Occipital lobe (tissue), 1 donor: ENCODE measurements at regions not wholly inside any gene's neighbourhood (a gene's known extent, or its start where the extent isn't known, plus 50 kb on each side); places are given as distances from the start of the nearest gene placed in this dataset.

Source experiments
- DNase-seq: peaks from one replicate; lab custom pipeline; 2025; lab: John Stamatoyannopoulos, UW

DNA sequence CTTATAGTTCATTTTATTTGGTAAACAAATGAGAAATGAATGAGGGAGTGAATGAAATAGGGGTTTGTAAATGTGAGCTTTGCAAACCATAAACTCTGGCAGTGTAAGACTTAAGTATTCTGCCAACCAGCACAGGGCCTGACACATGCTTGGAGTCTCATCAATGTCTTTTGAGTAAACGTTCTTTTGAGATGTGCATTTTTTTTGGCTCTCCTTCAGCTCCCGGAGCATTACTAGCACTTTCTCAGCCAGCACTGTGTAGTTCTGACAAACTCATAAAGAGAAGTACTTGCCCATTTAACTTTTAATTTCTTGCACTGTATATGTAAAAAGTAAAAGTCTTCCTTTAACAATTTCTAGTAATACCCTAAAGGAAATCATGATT is 245.3 kb downstream of the HS3ST1 start:
- DNase-seq: no peak

GRCh38 chr4:11182586-11183355 is 245.9 kb downstream of the HS3ST1 start:
- no peak for DNase-seq

- no peak for DNase-seq
These were observed 246.7 kb downstream of the HS3ST1 start for GRCh38 chr4:11182031-11182430.

GRCh38 chr4:11179796-11180195 is 248.9 kb downstream of the HS3ST1 start:
- DNase-seq: no peak

DNA sequence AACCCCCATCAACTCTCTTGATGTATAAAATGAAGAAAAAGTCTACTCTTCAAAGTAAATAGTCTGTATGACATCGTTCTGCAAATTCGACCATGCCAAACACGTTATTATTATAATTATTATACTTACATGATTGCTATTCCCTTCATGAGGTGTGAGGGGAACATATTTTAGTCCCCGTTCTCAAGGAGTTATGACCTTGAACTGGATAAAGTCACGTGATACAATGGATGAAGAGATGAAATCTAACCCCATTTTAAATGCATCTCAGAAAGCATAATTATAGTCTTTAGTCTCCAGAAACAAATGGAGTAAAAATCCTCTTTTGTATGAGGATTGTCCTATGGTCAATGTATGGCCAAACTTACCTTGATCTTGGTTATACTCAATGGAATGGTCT is 250.3 kb downstream of the HS3ST1 start:
- DNase-seq: no peak

DNA sequence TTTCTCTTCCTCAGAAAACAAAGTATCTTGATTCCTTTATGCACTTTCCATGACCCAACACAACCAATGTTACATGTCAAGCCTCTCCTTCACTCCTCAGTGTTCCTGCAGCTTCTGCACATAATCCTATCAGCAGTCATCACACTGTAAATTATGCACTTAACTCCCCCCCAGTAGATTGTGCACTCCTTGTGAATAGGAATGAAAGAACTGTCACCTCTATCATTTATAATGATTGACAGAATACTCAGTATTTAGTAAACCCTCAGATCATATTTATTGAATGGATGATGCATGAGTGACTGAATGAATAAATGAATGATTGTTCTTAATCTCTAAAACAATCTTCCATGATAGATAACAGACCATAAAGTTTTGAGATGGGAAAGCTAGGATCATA is 253.3 kb downstream of the HS3ST1 start:
- DNase-seq: no peak

DNA sequence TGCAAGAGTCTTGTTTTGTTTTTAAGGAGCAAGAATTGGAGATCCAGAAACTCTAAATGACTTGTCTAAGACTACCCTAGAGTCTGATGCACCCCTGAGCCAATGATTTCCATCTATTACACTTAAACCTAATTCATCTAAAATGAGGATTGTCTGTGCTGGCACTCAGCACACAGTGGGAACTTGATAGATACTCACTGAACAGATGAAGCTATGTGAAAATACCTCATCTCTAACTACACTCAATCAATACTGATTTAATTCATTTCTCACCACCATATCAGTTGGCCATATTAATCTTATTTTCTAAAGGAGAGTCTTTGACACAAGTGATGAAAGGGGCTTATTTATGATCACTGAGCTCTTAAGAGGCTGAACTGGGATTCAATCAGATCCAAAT is 262.1 kb downstream of the HS3ST1 start:
- DNase-seq: no peak

GRCh38 chr4:11166034-11166433 is 262.7 kb downstream of the HS3ST1 start:
- no peak for DNase-seq

DNA sequence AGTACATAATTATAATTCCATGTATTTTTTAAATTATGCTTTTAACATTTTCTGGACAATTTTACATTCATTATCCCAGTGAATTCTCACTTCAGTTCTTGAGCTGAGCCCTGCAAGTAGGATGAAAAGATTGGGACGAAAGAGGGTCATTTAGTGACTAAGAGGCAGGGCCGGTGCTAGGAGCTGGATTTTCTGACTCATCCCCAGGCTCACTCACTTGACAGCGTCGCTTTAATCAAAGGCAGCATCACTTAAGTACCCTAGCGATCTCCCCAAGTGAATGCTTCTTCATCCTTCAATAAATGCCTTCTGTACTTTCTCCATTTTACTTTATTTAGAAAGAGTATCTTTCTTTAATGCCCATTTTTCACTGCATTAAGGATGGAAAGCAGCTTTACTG is 263.6 kb downstream of the HS3ST1 start:
- no peak for DNase-seq

DNA sequence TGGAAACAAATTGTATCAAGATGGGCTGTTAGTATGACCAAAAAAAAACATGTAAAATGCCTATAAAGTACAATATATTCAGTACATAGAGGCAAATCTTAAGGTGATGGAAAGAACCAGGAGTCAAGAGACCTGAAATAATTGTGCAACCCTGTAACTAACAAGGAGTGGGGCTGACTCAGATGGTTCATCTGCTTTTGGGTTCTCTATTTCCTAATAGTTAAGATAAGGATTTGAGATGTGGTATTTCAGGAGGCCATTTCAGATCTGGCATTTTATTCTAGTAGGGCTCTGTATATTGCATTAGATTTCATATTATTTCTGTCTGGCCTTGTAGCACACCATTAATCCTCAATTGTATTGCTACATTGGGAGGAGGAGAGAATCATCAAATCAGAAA is 268.4 kb downstream of the HS3ST1 start:
- DNase-seq: no peak

DNA sequence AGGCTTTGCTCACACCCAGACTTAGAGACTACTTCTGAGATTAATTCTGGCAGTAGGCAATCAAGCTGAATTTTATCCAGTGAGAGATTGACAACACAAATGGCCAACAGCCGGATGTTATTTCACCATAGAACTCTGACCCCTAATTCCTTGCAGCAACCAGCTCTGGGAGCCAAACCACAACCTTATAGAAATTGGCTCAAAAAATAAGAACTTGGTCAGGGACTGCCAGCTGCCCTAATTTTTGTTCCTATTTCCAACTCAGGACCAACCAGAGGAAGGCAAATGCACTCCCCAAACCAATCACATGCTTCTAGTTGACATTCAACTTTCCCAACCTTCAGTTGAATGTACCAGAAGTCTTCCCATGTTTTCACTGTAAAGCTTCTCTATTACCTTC is 269.7 kb downstream of the HS3ST1 start:
- DNase-seq: no peak

DNA sequence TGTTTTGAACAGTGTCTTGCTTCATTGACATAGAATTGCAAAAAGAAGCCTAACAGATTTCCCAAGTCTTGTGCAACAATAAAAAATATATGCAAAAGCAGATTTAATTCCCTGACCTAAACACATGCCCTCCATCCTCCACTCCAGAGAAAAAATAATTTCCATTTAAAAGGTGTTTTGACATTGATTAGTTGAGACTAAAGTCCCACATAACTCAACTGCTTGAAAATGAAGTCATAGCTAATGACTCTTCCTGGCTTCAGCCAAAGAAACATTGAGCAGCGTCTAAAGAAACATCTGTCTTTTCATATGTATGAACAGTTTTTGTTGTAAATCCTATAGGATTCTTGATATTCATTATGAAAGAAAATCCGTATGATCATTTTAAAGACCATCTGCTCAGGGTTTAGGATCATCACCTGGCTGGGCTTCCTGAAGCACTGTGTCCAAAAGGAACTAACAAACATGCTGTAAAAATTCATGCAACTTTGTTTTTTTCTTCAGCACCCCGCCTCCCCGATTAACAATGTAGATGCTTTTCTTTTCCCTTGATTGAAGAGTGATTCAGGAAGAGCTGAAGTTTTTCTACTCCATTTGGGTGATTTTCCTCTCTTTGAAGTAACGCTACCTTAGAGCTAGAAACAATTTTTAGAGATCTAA is 273.4 kb downstream of the HS3ST1 start:
- no peak for DNase-seq

- DNase-seq: no peak
These were observed 275.4 kb downstream of the HS3ST1 start for GRCh38 chr4:11153171-11153750.

GRCh38 chr4:11152684-11153083 is 276.0 kb downstream of the HS3ST1 start:
- no peak for DNase-seq

- DNase-seq: no peak
These were observed 277.2 kb downstream of the HS3ST1 start for GRCh38 chr4:11151500-11151899.

DNA sequence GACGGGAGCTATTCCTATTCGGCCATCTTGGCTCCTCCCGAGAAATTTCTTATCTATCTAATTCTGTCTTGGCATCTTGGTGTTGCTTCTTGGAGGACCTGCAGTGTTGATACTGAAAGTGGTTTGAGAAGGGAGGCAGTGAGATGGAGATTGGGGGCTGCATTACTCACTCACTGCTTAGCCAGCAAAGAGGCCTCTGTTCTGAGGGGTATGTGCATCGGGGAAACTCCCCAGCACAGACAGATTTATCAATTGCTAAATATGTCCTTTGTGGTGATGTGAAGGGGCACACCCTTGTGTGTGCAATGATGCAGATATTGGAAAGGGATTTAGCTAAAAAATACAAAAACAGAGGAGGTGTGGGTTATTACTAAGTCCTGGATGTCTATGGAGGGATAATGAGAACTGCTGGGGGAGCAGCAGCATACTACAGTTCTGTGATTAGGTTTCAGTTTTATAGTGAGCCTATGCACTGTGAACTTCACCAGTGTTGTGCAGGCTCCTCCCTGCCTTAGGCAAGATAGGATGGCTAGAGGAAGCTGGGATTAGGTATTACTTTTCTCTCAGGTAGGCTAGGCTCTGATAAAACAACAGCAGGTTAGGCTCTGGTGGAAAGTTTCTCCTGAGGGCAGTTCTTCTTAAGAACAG is 279.0 kb downstream of the HS3ST1 start:
- no peak for DNase-seq

- DNase-seq: no peak
These were observed 288.8 kb downstream of the HS3ST1 start for GRCh38 chr4:11139871-11140270.

DNA sequence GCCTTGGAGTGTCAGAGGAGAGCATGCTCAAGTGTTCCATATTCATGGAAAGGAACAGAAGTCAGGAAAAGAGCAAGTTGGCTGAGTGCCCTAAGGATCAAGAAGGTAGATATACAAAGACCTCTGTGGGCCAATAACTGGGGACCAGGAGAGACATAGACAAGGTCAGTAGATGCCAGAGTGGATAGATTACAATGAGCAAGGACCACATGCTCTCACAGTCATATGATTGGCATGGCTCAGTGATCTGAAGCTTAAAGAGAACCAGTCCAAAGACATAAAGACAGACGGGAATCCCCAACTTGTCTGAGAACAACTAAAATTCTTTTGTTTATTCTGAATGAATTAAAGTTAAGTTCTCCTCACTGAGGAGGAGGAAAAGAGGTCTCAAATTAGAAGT is 289.7 kb downstream of the HS3ST1 start:
- no peak for DNase-seq

GRCh38 chr4:11134705-11135104 is 294.0 kb downstream of the HS3ST1 start:
- DNase-seq: no peak

- DNase-seq: no peak
These were observed 294.8 kb downstream of the HS3ST1 start for GRCh38 chr4:11133868-11134267.

DNA sequence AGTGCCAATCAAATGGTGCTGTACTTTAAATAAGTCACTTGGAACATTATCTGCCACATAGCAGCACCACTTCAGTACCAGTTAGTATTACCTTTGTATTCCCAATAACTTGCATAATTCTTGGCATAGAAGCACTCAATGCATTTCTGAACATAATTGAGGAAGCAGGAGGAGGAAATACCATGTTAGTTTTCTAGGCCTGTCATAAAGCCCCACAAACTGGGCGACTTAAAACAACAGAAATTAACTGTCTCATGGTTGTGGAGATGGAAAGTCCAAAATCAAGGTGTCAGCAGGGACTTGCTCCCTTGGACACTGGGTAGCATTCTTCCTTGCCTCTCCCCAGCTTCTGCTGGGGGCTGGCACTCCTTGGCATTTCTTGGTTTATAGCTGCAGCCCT is 296.2 kb downstream of the HS3ST1 start:
- no peak for DNase-seq

GRCh38 chr4:11131491-11131890 is 297.2 kb downstream of the HS3ST1 start:
- DNase-seq: no peak
